HG03565 (cell line): ENCODE measurements at regions not wholly inside any gene's neighbourhood (a gene's known extent, or its start where the extent isn't known, plus 50 kb on each side); places are given as distances from the start of the nearest gene placed in this dataset.
"Not testable (repeated sequence)": the region's sequence is repeated elsewhere in the genome, so short reads cannot be mapped to it uniquely, and the experiment has no call there.

Experiments used
- ATAC-seq: cut with Tn5 transposase; IDR thresholded peaks from one replicate; pipeline ENCODE4 v1.9.1; 2021; ENCODE audit warnings: mild to moderate bottlenecking, moderate library complexity; ENCODE audit not compliant: unreplicated experiment

DNA sequence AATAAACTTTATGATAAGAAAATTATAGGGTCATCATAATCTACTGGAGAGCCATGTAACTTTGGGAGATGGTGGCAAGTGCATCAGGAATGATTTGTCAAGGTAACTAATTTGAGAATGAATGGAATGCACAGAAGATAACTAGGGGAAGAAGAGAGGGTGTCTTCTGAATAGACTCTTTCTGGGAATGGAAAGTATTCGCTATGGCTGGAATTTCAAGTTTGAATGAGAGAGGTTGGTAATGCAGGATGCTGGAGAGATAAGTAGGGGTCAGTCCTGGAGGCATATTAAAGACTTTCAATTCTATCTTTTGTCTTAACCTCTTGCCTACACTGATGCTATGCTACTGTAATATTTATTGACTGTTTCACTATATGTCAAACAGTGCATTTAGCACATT lies 714.2 kb downstream of the CETN3 start:
- ATAC-seq = no peak

DNA sequence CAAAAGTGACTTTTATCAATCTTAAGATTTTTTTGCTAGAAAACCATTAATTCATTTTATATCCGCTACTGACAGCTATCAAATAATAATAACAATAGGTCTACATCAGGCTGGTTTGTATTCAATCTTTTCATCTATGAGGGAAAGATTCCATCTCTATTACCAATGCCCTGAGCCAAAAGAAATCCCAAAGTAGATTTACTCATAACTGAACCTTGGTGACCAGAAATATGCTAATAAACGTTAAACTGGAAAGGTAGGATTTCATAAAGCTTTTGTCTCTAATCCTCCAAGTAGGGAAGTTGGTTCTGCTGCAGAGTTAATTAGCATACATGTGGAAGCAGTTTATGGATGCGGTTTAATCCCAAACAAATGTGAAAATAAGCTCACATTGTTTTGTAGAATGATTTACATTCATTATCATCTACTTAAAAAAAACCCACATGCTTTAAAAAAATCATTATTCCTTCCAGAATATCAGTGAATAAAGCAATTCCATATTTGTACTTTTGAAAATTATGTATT lies 715.5 kb downstream of the CETN3 start:
- no peak for ATAC-seq

DNA sequence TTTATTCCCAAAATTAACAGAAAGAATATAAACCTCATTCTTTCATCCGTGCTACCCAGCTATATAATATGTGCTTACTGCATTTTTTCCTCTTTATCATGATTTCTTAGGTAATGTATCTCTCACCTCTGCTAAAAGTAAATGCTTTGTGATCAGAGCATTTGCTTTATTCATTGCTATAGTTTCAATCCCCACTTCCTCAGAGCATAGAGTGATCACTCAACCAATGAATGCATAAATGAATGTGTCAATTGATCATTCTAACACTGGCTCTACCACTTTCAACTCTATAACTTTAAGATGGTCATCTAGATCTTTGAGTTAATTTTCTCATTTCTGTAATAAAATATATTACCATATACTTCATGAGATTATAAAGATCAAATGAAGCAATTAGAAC lies 719.2 kb downstream of the CETN3 start:
- ATAC-seq = no peak

DNA sequence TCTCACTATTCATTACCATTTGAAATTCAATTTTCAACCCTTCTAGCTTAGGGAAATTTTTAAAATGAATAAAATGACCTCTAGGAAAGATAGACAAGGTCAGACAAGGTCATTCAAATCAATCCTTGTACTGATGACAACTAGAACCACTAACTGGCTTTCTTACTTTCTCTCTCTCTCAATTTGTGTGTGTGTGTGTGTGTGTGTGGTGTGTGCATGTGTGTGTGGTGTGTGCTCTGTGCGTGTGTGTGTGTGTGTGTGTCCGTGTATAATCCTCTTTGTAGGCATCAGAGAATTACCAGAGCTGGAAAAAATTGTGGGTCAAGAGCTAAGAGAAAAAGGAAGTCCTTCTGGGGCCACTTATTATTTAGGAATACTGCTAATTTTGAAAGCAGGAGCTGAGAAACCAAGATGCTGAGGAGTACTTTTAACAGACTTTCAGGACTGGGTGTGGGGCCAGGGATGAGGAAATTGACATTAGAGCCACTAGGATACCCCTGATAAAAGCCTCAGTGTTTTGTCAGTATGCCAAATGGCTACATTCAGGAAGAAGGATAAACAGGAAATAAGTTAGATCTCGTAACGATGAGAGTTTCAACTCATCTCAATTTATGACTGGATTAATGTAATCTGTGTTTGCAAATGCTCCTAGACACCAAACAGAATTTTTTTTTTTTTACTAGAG lies 723.3 kb downstream of the CETN3 start:
- ATAC-seq = no peak

DNA sequence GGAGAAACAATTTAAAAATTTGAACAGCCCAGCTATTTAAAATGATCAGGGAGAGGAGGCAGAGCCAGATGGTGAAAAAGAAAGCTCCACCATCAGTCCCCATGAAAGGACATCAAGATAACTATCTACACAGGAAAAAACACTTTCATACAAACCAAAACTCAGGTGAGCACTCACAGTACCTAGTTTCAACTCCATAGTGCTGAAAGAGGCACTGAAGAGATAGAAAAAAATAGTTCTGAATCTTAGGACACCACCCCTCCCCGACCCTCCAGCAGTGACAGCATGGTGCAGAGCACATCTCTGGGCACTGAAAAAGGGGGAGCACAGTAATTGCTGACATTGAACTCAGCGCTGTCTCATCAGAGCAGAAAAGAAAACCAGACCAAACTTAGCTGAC lies 732.9 kb downstream of the CETN3 start:
- no peak for ATAC-seq

DNA sequence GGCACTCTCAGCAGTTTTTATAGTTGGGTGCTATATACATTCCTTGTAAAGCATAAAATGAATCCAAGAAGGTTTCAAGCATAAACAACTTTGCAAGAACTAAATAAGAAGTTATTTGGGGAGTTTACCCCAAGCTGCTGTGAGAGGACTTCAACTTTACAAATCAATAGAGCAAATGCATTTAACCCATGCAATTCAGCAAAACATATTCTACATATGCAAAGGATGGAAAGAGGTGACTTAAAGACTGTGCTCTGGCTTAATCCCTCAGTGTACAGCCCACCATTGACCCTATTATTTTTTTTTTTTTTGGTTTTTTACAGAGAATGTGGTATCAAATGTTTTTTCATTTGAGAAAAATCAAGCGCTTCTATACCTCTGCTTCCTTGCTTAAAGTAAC lies 736.5 kb downstream of the CETN3 start:
- ATAC-seq = no peak

DNA sequence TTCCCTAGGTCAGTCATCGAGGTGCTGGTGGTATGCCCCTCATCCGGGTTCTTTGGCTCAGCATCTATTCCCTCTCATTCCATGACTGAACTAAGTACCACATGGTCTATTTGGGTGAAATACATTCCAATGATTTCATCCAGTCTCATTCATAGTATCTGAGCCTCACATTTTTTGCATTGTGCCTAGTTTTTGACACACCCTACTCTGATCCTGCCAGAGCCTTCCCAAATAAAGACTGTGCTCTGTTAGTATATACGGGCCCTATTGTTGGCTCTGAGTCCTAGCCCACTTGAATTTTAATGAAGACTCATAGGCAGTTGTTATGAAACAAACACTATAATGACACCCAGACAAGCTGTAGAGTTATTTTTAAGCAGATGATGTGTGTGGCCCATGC lies 740.7 kb downstream of the CETN3 start:
- no peak for ATAC-seq

DNA sequence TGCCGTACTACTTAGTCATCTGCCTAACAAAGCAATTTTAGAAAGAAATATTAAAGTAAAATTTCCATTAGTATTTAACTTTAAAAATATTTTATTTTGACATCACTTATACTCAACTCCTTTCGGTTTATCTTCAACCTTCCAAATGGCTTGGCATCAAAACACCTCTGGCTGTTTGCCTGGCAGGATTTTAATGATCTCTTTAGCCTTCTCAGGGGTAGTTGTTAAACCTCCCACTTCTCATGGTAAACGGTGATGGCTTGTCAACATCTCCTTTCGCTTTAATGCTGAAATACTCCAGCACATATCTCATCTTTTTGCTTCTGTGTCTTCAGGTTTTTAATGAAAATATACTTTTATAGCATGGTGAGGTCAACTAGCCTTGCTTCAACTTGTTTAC lies 747.1 kb downstream of the CETN3 start:
- no peak for ATAC-seq

DNA sequence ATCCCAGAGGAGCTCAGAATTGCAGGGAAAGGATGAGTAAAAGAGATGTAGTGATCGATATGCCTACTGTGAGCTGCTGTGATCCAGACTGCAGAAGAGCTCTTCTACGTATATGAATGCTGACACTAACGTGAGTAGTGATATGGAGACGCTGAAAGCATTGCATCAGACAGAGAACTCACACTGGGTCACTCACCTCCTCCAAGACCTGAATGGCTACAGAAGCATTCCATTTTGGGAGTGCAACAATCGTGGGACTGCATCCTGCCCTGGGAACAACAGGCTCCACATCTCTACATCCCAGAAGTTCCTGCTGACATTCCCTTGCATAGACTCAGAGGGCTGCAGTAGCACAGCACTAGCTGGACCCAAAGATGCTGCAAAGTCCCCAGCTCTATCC lies 755.9 kb upstream of the MEF2C start:
- no peak for ATAC-seq

DNA sequence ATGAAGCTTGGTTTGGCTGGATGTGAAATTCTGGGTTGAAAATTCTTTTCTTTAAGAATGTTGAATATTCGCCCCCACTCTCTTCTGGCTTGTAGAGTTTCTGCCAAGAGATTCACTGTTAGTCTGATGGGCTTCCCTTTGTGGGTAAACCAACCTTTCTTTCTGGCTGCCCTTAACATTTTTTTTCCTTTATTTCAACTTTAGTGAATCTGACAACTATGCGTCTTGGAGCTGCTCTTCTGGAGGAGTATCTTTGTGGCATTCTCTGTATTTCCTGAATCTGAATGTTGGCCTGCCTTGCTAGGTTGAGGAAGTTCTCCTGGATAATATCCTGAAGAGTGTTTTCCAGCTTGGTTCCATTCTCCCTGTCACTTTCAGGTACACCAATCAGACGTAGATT lies 751.2 kb upstream of the MEF2C start:
- ATAC-seq = not testable (repeated sequence)

DNA sequence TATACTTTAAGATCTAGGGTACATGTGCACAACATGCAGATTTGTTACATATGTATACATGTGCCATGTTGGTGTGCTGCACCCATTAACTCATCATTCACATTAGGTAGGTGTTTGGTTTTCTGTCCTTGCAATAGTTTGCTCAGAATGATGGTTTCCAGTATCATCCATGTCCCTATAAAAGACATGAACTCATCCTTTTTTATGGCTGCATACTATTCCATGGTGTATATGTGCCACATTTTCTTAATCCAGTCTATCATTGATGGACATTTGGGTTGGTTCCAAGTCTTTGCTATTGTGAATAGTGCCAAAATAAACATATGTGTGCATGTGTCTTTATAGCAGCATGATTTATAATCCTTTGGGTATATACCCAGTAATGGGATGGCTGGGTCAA lies 747.1 kb upstream of the MEF2C start:
- not testable (repeated sequence) for ATAC-seq

DNA sequence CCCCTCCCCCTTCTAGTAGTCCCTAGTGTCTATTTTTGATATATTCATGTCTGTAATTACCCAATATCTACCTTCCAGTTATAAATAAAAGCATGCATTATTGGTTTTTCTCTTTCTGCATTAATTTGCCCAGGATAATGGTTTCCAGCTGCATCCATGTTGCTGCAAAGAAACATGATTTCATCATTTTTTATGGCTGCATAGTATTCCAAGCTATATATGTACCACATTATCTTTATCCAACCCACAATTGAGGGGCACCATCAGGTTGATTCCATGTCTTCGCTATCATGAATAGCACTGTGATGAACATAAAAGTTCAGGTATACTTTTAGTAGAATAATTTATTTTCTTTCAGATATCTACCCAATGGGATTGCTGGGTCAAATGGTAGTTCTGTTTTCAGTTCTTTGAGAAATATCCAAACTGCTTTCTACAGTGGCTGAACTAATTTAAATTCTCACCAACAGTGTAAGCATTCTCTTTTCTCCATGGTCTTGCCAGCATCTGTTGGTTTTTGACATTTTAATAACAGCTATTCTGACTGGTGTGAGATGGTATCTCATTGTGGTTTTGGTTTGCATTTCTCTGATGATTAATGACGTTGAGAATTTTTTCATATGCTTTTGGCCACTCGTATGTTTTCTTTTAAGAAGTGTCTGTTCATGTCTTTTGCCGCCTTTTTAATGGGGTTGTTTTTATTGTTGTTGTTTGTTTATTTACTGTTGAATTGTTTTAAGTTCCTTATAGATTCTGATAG lies 746.1 kb upstream of the MEF2C start:
- ATAC-seq = no peak

DNA sequence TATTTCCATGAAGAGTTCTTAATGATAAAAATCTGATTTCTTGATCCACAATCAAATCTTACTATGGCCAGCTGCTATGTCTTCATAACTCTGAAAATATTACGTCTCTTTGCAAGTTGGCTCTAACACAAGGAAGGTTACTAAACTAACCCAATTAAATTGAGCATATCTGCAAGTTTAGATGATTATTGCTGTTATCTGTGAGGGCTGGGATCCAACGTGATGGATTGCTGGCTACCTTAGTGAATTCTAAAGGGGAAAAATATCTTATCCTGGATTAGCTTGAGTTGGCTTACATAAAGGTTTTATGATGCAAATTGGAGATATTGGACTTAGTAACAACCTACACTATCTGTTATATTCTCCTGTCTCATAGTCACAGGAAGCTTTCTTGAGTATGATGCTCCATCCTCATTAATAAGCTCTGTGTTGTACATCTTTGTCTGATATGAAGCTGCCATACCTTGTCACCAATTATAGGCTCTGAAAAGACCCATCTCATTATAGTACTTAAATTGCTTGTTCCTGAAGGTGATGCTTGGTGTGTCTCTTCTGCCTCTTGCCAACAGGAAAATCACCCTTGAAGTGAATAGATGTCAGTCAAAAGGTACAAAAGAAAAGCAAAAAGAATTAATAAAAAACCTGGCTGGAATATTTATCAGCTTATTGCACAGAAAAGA lies 733.0 kb upstream of the MEF2C start:
- ATAC-seq = no peak

DNA sequence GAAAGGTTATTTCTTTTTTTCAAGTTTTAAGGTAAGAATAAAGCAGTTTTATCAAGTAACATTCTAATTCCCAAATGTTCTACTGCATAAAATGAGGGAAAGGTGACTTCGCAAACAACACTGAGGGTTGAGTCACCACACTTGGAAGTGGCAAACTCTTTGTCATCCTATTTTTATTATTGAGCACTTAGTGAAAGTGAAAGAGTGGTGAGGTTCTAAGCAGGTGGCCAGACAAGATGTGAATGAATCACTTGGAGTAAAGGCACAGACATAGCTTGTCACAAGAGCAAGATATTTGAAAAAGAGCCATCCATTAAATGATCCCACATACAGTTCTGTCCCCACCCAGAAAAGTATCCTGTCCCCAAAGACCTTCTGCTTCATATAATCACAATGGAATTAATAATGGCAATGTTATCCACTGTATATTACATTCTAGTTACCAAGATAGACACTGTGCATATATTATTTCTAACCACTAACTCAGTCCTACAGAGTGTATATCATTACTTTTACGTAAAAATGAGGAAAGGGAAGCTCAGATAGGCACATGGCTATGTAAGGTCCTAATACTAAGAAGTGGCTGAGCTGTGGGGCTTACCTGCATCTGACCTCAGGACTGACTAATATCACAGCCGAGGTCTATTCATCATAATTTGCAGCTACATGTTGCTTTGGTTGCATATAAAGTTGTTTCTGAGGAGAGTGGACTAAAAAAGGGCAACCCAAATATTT lies 730.4 kb upstream of the MEF2C start:
- ATAC-seq = peak; percentile 92

DNA sequence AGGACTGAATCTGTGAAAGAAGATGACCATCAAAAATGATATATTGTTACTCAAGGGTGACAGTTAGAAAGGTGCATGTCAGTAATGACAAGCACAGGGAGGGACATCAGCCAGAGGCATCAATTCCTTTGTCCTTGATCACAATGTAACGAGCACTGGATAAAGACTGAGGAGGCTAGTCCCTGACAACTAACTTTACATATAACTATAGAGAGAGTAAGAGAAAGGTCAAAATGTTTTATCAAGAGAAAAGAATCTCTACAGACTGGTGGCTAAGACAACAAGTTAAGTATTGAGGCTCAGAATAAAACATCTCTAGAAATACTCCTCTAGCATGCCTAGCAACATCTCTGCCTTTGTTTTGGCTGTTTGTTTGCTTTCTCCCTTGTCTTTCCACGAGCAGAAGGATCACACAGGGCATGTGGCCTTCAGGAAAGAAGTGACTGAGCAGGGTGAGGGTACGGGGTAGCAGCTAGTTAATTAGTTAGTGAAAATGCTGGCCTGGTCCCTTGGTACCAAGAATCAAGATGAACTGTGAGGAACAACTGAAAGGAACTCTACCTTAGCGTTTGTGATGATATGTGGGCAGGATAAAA lies 724.1 kb upstream of the MEF2C start:
- ATAC-seq = no peak

DNA sequence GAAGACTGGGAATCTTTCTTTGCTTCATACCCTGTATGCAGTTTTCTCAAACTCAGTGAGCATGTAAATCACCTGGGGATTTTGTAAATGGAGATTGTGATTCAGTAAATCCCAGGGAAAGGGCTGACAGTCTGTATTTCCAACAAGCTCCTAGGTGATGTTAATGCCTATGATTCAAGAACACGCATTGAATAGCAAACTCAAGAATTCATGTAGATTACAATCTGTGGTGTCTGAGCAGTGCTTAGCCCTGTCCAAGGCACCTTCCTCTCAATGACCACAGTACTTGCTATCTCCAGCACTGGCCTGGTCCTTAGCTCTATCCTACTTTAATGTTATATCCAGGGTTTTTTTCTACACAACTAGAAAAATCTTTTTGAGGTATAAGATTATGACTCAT lies 721.4 kb upstream of the MEF2C start:
- ATAC-seq = no peak

DNA sequence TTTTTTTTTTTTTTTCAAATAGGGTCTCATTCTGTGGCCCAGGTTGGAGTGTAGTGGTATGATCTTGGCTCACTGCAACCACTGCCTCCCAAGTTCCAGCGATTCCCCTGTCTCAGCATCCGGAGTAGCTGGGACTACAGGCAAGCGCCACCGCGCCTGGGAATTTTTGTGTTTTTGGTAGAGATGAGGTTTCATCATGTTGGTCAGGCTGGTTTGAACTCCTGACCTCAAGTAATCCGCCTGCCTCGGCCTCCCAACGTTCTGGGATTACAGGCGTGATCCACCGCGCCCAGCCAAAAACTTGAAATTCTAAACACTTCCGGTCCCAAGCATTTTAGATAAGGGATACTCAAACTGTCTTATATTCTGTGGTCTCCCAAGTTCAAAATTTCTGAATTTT lies 718.9 kb upstream of the MEF2C start:
- no peak for ATAC-seq

DNA sequence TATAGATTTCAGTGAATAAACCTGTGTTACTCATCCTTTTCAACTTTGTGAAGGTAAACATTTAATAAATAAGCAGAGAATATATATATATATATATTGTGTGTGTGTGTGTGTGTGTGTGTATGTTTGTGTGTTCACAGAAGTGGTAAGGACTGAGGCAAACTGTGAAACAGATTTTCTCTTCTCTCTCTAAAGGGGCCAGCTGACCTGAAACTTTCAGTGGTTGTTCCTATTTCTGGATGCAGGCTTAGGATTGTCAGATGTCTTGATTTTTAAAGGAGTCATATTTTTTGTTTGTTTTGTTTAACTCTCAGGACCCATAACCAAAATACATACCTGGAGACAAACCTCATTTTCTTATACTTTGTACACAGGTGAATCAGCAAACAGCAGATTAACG lies 714.9 kb upstream of the MEF2C start:
- no peak for ATAC-seq

DNA sequence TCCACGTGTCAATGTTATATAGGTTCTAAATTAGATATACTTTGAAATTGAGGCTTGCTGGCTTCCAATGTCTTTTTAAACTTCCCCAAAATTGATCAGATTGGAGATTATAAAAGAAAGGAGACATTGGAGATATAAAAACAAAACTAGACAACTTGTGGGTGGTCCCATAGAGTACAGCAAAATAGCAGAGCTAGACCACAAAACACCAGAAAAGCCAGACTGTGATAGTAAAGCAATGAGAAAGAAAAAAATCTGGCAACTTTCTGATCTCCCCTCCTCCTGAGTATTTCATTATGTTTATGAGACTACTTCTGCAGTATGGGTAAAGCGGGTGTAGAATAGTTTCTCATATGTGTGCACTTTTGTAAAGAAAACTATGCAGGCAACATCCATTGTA lies 713.8 kb upstream of the MEF2C start:
- ATAC-seq = no peak

DNA sequence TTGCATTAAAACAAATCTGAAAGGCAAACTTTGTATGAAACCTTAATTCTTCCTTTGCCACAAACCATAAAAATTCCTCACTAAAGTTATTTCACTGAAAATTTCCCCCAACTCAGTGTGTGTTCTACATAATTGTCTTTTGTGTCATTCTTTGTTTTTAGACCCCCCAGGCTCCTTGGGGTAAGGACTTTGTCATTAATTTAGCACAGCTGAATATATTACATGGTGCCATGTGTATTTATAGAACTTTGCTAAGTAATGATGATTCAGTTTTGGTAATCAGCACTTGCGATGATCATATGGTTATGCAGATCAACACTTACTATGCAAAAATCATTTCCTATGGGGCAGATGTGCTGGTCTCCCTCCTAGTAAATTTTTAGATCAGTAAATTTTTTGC lies 712.1 kb upstream of the MEF2C start:
- ATAC-seq = no peak
